HG02885 (cell line): ENCODE measurements at regions not wholly inside any gene's neighbourhood (a gene's known extent, or its start where the extent isn't known, plus 50 kb on each side); places are given as distances from the start of the nearest gene placed in this dataset.
"Not testable (repeated sequence)": the region's sequence is repeated elsewhere in the genome, so short reads cannot be mapped to it uniquely, and the experiment has no call there.

Experiments used
- ATAC-seq: cut with Tn5 transposase; IDR thresholded peaks from one replicate; pipeline ENCODE4 v1.9.1; 2021; ENCODE audit warnings: mild to moderate bottlenecking; ENCODE audit not compliant: unreplicated experiment, poor library complexity

- peak; percentile 68 for ATAC-seq
Measured at GRCh38 chr6:156691018-156691417, 86.2 kb upstream of the ARID1B start.

GRCh38 chr6:156689656-156690055, 87.5 kb upstream of the ARID1B start:
- no peak for ATAC-seq

- ATAC-seq, result no peak
Measured at GRCh38 chr6:156688620-156688971, 88.6 kb upstream of the ARID1B start.

GRCh38 chr6:156687789-156688619, 89.2 kb upstream of the ARID1B start:
- no peak for ATAC-seq

GRCh38 chr6:156686995-156687788, 90.0 kb upstream of the ARID1B start:
- peak; percentile 65 for ATAC-seq

- peak; percentile 17 for ATAC-seq
Measured at GRCh38 chr6:156686301-156686994, 90.7 kb upstream of the ARID1B start.

GRCh38 chr6:156685823-156686222, 91.4 kb upstream of the ARID1B start:
- no peak for ATAC-seq

GRCh38 chr6:156683821-156684220, 93.4 kb upstream of the ARID1B start:
- no peak for ATAC-seq

- ATAC-seq, result no peak
Measured at GRCh38 chr6:156676721-156677120, 100.5 kb upstream of the ARID1B start.

- ATAC-seq, result no peak
Measured at GRCh38 chr6:156674197-156674596, 103.0 kb upstream of the ARID1B start.

- ATAC-seq, result not testable (repeated sequence)
Measured at GRCh38 chr6:156670097-156670496, 107.1 kb upstream of the ARID1B start.

- ATAC-seq, result no peak
Measured at GRCh38 chr6:156662025-156662445, 115.1 kb upstream of the ARID1B start.

- no peak for ATAC-seq
Measured at GRCh38 chr6:156660389-156660788, 116.8 kb upstream of the ARID1B start.

GRCh38 chr6:156659822-156660198, 117.4 kb upstream of the ARID1B start:
- ATAC-seq, result peak; percentile 57

- peak; percentile 53 for ATAC-seq
Measured at GRCh38 chr6:156658966-156659821, 118.0 kb upstream of the ARID1B start.

GRCh38 chr6:156658186-156658965, 118.8 kb upstream of the ARID1B start:
- no peak for ATAC-seq

- ATAC-seq, result no peak
Measured at GRCh38 chr6:156657296-156657695, 119.9 kb upstream of the ARID1B start.

GRCh38 chr6:156654919-156655918, 122.0 kb upstream of the ARID1B start:
- no peak for ATAC-seq
